NCI-H146 treated with DMSO at 0.1 percent for 48 hours (cell line): ENCODE measurements at regions not wholly inside any gene's neighbourhood (a gene's known extent, or its start where the extent isn't known, plus 50 kb on each side); places are given as distances from the start of the nearest gene placed in this dataset.
"Not testable (repeated sequence)": the region's sequence is repeated elsewhere in the genome, so short reads cannot be mapped to it uniquely, and the experiment has no call there.

Source experiments
- DNase-seq: peaks from one replicate; lab custom pipeline; 2025; ENCODE audit not compliant: unreplicated experiment; lab: John Stamatoyannopoulos, UW

GRCh38 chr18:22503803-22504202 is 86.1 kb upstream of the CTAGE1 start:
- no peak for DNase-seq

GRCh38 chr18:22504251-22505030 is 86.7 kb upstream of the CTAGE1 start:
- no peak for DNase-seq

- DNase-seq: no peak
These were observed 87.5 kb upstream of the CTAGE1 start for GRCh38 chr18:22505141-22505591.

- DNase-seq: no peak
These were observed 89.3 kb upstream of the CTAGE1 start for GRCh38 chr18:22507055-22507454.

GRCh38 chr18:22509423-22509822 is 91.7 kb upstream of the CTAGE1 start:
- no peak for DNase-seq

GRCh38 chr18:22510697-22511096 is 93.0 kb upstream of the CTAGE1 start:
- DNase-seq: no peak

- DNase-seq: no peak
These were observed 96.2 kb upstream of the CTAGE1 start for GRCh38 chr18:22513721-22514481.

- DNase-seq: no peak
These were observed 96.9 kb upstream of the CTAGE1 start for GRCh38 chr18:22514655-22515054.

GRCh38 chr18:22515250-22515649 is 97.5 kb upstream of the CTAGE1 start:
- DNase-seq: no peak

- no peak for DNase-seq
These were observed 99.6 kb upstream of the CTAGE1 start for GRCh38 chr18:22517356-22517755.

- DNase-seq: no peak
These were observed 103.5 kb upstream of the CTAGE1 start for GRCh38 chr18:22521026-22521707.

- DNase-seq: no peak
These were observed 105.8 kb upstream of the CTAGE1 start for GRCh38 chr18:22523481-22523880.

GRCh38 chr18:22524783-22525182 is 107.1 kb upstream of the CTAGE1 start:
- DNase-seq: no peak

- DNase-seq: no peak
These were observed 107.6 kb upstream of the CTAGE1 start for GRCh38 chr18:22525313-22525712.

- DNase-seq: no peak
These were observed 108.2 kb upstream of the CTAGE1 start for GRCh38 chr18:22525883-22526282.

- no peak for DNase-seq
These were observed 110.6 kb upstream of the CTAGE1 start for GRCh38 chr18:22528291-22528690.

- DNase-seq: not testable (repeated sequence)
These were observed 117.0 kb upstream of the CTAGE1 start for GRCh38 chr18:22534706-22535105.

- DNase-seq: no peak
These were observed 118.8 kb upstream of the CTAGE1 start for GRCh38 chr18:22536558-22536957.

- no peak for DNase-seq
These were observed 120.7 kb upstream of the CTAGE1 start for GRCh38 chr18:22538426-22538825.

GRCh38 chr18:22539051-22539765 is 121.5 kb upstream of the CTAGE1 start:
- no peak for DNase-seq

- DNase-seq: no peak
These were observed 123.5 kb upstream of the CTAGE1 start for GRCh38 chr18:22541232-22541631.
